PC-3 (cell line): ENCODE measurements at regions not wholly inside any gene's neighbourhood (a gene's known extent, or its start where the extent isn't known, plus 50 kb on each side); places are given as distances from the start of the nearest gene placed in this dataset.

Source experiments
- ATAC-seq: fragments of 200-7000 bp; cut with Tn5 transposase; 2 replicates; pipeline ENCODE4 v1.9.1; 2020; ENCODE audit warnings: mild to moderate bottlenecking, moderate library complexity
- BruUV-seq: library from RNA; stranded (reverse); fragments of 400-500 nt; replicated peaks from 2 replicates; lab custom pipeline; 2021; lab: Mats Ljungman, UMichigan
- CTCF ChIA-PET: fragments of 300-600 bp; sonication (Branson Sonifier 250); formaldehyde crosslinking; loops from one replicate; lab custom pipeline; 2022; ENCODE audit warnings: antibody characterized with exemption; lab: Charles Lee
- POLR2A ChIA-PET: fragments of 300-600 bp; sonication (Branson Sonifier 250); formaldehyde crosslinking; loops from one replicate; lab custom pipeline; 2022; ENCODE audit warnings: antibody characterized with exemption; ENCODE audit not compliant: unreplicated experiment; lab: Charles Lee
- DNase-seq: peaks from one replicate; pipeline ENCODE4 v3.0.0-alpha.2; 2015
- H2AFZ ChIP-seq: fragments of 300-600 bp; sonication (generic); 2 replicates; pipeline ENCODE4 v1.6.0; 2016; ENCODE audit warnings: antibody characterized with exemption, low read length
- H3F3A ChIP-seq: fragments of 300-600 bp; sonication (generic); one replicate; pipeline ENCODE4 v1.6.0; 2017; ENCODE audit warnings: antibody characterized with exemption, low read length, control low read depth, mild to moderate bottlenecking; ENCODE audit not compliant: unreplicated experiment
- H3K27ac ChIP-seq: fragments of 300-600 bp; sonication (generic); 2 replicates; pipeline ENCODE4 v1.5.1; 2016; ENCODE audit warnings: mild to moderate bottlenecking, low read length
- H3K27me3 ChIP-seq: fragments of 300-600 bp; sonication (generic); 2 replicates; pipeline ENCODE4 v1.6.1; 2016; ENCODE audit warnings: low read length, mixed read lengths
- H3K36me3 ChIP-seq: fragments of 300-600 bp; sonication (generic); 2 replicates; pipeline ENCODE4 v1.6.1; 2016; ENCODE audit warnings: low read depth, mixed run types, low read length, mixed read lengths
- H3K4me1 ChIP-seq: fragments of 300-600 bp; sonication (generic); 2 replicates; pipeline ENCODE4 v1.5.1; 2016; ENCODE audit warnings: low read length; ENCODE audit not compliant: insufficient read depth
- H3K4me2 ChIP-seq: fragments of 300-600 bp; sonication (generic); 2 replicates; pipeline ENCODE4 v1.6.0; 2016; ENCODE audit warnings: low read length
- H3K4me3 ChIP-seq: fragments of 300-600 bp; sonication (generic); 2 replicates; pipeline ENCODE4 v1.5.1; 2016; ENCODE audit warnings: mild to moderate bottlenecking, low read length, mixed read lengths
- H3K79me2 ChIP-seq: fragments of 300-600 bp; sonication (generic); 2 replicates; pipeline ENCODE4 v1.6.1; 2017; ENCODE audit warnings: low read length, mixed read lengths
- H3K9ac ChIP-seq: fragments of 300-600 bp; sonication (generic); 2 replicates; pipeline ENCODE4 v1.6.0; 2016; ENCODE audit warnings: mild to moderate bottlenecking, low read length
- H3K9me2 ChIP-seq: fragments of 300-600 bp; sonication (generic); replicated peaks from 2 replicates; pipeline ENCODE4 v1.6.1; 2016; ENCODE audit warnings: mixed run types, low read length, mixed read lengths
- H3K9me3 ChIP-seq: fragments of 300-600 bp; sonication (generic); 2 replicates; pipeline ENCODE4 v1.6.1; 2016; ENCODE audit warnings: low read length, mixed read lengths
- H4K20me1 ChIP-seq: fragments of 300-600 bp; sonication (generic); 2 replicates; pipeline ENCODE4 v1.6.1; 2016; ENCODE audit warnings: low read length, mixed read lengths
- EZH2 ChIP-seq: fragments of 300-600 bp; sonication (generic); IDR thresholded peaks from one replicate; pipeline ENCODE4 v1.6.1; 2017; ENCODE audit warnings: antibody characterized with exemption, mild to moderate bottlenecking, low read length; ENCODE audit not compliant: unreplicated experiment
- EZH2phosphoT487 ChIP-seq: fragments of 300-600 bp; sonication (generic); IDR thresholded peaks from 2 replicates; pipeline ENCODE4 v1.6.1; 2018; ENCODE audit warnings: mild to moderate bottlenecking, antibody characterized with exemption, low read length, borderline replicate concordance
- intact Hi-C: fragments of 100-400 bp; cut with micrococcal nuclease; formaldehyde crosslinking; loops from 2 replicates; pipeline ENCODE4 v1.9.0; 2023
- TF ChIP-seq, protein P1 (sequence below): fragments of 300-600 bp; sonication (generic); conservative IDR thresholded peaks from 2 replicates; pipeline ENCODE4 v1.5.1; 2017; ENCODE audit warnings: antibody characterized with exemption, low read depth, mild to moderate bottlenecking, low read length

DNA sequence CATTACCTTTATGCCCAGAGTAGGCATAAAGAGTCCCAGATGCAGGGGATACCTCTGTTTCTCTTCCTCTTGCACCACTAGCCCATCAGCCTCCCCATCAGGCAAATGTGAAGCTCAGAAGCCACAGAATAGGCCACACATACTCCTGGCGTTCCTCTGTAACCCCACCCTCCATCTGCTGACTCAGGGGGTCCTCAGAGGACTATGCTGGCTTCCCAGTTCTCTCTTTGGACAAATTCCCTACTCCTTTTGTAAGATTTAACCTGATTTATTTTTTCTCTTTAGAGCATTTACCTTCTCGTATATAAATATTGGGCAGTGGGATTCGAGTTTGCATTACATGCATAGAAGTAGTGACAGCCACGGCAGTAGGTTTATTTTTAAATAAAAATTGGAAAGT is 262.3 kb upstream of the CADM1 start:
- ATAC-seq (no peak), DNase-seq (no peak)
- CTCF ChIA-PET: no interaction called here
- Histone ChIP-seq H3K4me1 (no peaks in the 10 kb centered on the region), H3K9me3 (peaks cover 48% of the 10 kb centered on the region), H3F3A (no peaks in the 10 kb centered on the region), H4K20me1 (no peaks in the 10 kb centered on the region), H3K4me2 (no peak overlapping the region), H3K79me2 (no peaks in the 10 kb centered on the region), H2AFZ (no peak overlapping the region), H3K27ac (no peak overlapping the region), H3K9ac (no peak overlapping the region), H3K27me3 (no peaks in the 10 kb centered on the region), H3K9me2 (no peaks in the 10 kb centered on the region), H3K36me3 (no peaks in the 10 kb centered on the region), H3K4me3 (no peak overlapping the region)
- POLR2A ChIA-PET: no interaction called here
- intact Hi-C loops: no loop called here
- no TSS peak for BruUV-seq
- no peak for TF ChIP-seq EZH2phosphoT487
- TF ChIP-seq, protein P1, sequence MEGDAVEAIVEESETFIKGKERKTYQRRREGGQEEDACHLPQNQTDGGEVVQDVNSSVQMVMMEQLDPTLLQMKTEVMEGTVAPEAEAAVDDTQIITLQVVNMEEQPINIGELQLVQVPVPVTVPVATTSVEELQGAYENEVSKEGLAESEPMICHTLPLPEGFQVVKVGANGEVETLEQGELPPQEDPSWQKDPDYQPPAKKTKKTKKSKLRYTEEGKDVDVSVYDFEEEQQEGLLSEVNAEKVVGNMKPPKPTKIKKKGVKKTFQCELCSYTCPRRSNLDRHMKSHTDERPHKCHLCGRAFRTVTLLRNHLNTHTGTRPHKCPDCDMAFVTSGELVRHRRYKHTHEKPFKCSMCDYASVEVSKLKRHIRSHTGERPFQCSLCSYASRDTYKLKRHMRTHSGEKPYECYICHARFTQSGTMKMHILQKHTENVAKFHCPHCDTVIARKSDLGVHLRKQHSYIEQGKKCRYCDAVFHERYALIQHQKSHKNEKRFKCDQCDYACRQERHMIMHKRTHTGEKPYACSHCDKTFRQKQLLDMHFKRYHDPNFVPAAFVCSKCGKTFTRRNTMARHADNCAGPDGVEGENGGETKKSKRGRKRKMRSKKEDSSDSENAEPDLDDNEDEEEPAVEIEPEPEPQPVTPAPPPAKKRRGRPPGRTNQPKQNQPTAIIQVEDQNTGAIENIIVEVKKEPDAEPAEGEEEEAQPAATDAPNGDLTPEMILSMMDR: no peak
- TF ChIP-seq EZH2: no peak

DNA sequence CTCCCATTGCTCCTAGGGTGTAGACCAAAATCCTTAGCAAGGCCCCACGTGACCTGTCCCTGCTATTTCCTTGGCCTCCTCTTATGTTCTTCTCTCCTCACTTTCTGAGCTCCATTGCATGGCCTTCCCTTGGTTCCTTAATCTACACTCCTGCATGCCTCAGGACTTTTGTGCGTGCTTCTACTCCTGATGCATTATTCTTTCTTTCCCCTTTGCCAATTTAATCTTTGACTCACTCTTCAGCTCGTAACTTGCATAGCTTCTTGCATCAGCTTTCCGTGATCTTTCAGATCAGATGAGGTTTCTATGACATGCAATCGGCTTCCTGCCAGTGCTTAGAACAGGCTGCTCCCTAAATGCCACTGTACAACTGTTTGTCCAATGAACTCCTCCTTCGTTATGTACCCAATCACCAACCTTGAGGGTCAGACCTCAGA is 261.6 kb upstream of the CADM1 start:
- Histone ChIP-seq H3K27me3 (no peaks in the 10 kb centered on the region), H3K9ac (no peak overlapping the region), H3K4me2 (no peak overlapping the region), H3K36me3 (no peaks in the 10 kb centered on the region), H3K9me2 (no peaks in the 10 kb centered on the region), H3K4me1 (no peaks in the 10 kb centered on the region), H4K20me1 (no peaks in the 10 kb centered on the region), H3K4me3 (no peak overlapping the region), H2AFZ (no peak overlapping the region), H3K9me3 (peaks cover 41% of the 10 kb centered on the region), H3K79me2 (no peaks in the 10 kb centered on the region), H3F3A (no peaks in the 10 kb centered on the region), H3K27ac (no peak overlapping the region)
- ChIA-PET POLR2A (no interaction called here), CTCF (no interaction called here)
- TF ChIP-seq EZH2 (no peak), EZH2phosphoT487 (no peak)
- TF ChIP-seq, protein P1: no peak
- intact Hi-C loops: no loop called here
- ATAC-seq: no peak
- no peak for DNase-seq
- no TSS peak for BruUV-seq

DNA sequence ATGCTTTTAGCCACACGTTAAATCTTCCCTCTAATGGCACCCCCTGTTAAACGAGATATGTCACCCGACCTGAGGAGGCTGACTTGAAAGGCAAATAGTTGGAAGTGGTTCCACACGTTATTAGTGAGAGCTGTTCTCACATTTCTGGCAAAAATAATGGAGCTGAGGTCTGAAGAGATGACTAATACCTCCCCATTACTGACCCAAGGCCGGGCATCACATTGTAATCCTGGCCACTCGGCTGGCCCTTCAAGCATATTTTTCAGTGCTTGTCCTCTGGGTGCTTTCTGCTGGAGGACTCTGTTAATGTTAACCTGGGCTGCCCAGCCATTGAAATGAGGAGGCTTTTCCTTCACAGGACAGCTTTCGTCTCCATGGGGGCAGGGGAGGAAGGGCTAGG is 260.0 kb upstream of the CADM1 start:
- H3K79me2 ChIP-seq: no peaks in the 10 kb centered on the region
- H3F3A ChIP-seq: no peaks in the 10 kb centered on the region
- H3K4me1 ChIP-seq: no peaks in the 10 kb centered on the region
- no peak overlapping the region for H3K9ac ChIP-seq
- no peak for ATAC-seq
- H2AFZ ChIP-seq: no peak overlapping the region
- TF ChIP-seq EZH2phosphoT487: no peak
- no peak for TF ChIP-seq EZH2
- TF ChIP-seq, protein P1: no peak
- H3K9me2 ChIP-seq: no peaks in the 10 kb centered on the region
- no peaks in the 10 kb centered on the region for H4K20me1 ChIP-seq
- intact Hi-C loops: no loop called here
- H3K4me2 ChIP-seq: no peak overlapping the region
- no peaks in the 10 kb centered on the region for H3K36me3 ChIP-seq
- no peak overlapping the region for H3K27ac ChIP-seq
- POLR2A ChIA-PET: no interaction called here
- H3K4me3 ChIP-seq: no peak overlapping the region
- peaks cover 34% of the 10 kb centered on the region for H3K9me3 ChIP-seq
- DNase-seq: no peak
- CTCF ChIA-PET: no interaction called here
- H3K27me3 ChIP-seq: no peaks in the 10 kb centered on the region; the same call in 1 of the 2 replicates
- BruUV-seq: no TSS peak
